ENCODE measurements at regions not wholly inside any gene's neighbourhood (a gene's known extent, or its start where the extent isn't known, plus 50 kb on each side); places are given as distances from the start of the nearest gene placed in this dataset.

DNA sequence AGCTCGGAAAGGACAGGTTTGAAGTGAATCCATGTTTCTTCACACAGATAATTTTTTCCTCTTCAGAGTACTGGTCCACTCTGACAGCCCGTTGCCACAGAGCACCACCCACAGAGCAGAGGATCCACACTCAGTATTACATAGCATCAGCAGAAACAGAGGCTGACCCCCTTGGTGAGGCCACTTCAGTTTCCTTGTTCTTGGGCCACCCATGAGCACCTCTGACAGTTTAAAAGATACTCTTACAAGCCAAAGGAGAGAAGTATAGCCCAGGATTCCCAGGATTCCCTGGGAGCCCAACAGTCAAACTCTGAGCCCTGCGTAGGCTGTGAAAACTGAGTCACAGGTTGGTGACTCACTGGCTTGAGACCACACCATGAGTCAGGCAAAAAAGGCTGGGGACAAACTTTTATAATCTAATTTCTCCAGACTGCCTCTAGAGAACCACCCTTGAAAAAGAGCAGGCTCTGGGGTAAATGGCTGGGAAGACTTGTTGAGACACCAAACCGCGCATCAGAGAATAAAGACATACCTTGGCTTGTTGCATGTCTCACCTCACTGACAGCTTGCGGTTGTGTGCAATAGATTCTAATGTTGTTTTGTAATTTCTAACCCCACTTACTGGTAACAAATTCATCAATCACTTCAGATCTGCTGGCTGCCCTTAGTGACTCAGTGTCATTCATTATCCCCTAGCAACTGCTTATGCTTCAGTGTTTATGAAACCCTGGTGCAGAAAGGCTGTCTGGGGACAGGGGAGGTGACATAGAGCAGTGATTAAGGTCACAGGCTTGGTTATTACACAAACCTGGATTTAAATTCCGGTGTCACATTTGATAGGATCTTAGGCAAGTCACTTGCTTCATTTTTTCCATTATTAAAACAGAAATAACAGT, 56.9 kb upstream of the PRSS23 start (continued):
- TF ChIP-seq TCF3 (CRISPR knock-in tag; IDR thresholded peaks at IDR 0.05) (peak; percentile 54), ETV1 (tag; conservative IDR thresholded peaks at IDR 0.05; ENCODE audit: low read depth) (peak; percentile 41), KLF13 (tag; IDR thresholded peaks at IDR 0.05; ENCODE audit: borderline replicate concordance, low read depth) (0 out of 2 replicates have a peak, but pooled peaks have one; percentile 4), NCOA4 (IDR thresholded peaks at IDR 0.05; ENCODE audit: partially characterized antibody) (no peak), POLR2AphosphoS5 (IDR thresholded peaks at IDR 0.05; ENCODE audit: control insufficient read depth, insufficient read depth, low read depth, low read length) (no peak), ZNF165 (CRISPR knock-in tag; IDR thresholded peaks at IDR 0.05; ENCODE audit: borderline replicate concordance) (0 out of 2 replicates have a peak, but pooled peaks have one; percentile 26), PRPF4 (IDR thresholded peaks at IDR 0.05; ENCODE audit: insufficient read depth, low read depth, low read length, poor library complexity, severe bottlenecking) (no peak), PPARD (CRISPR knock-in tag; IDR thresholded peaks at IDR 0.05) (no peak), TAL1 (IDR thresholded peaks at IDR 0.05) (peak; percentile 25; the same call in 1 of the 2 replicates), POLR2A (conservative IDR thresholded peaks at IDR 0.05) (no peak), KHSRP (IDR thresholded peaks at IDR 0.05) (no peak), RHOXF2B (CRISPR knock-in tag; conservative IDR thresholded peaks at IDR 0.05) (no peak), SUPT5H (IDR thresholded peaks at IDR 0.05) (no peak), MAFK (IDR thresholded peaks at IDR 0.05; ENCODE audit: low read length) (peak; percentile 84; the same call in 1 of the 2 replicates), CTBP1 (IDR thresholded peaks at IDR 0.05; ENCODE audit: borderline replicate concordance) (peak; percentile 38; the same call in 1 of the 2 replicates), POLR2G (IDR thresholded peaks at IDR 0.05; ENCODE audit: low read depth, low read length) (no peak), NR3C1 (CRISPR knock-in tag; IDR thresholded peaks at IDR 0.05) (no peak), ZNF551 (CRISPR knock-in tag; IDR thresholded peaks at IDR 0.05) (no peak)
- TF ChIP-seq, protein P1, sequence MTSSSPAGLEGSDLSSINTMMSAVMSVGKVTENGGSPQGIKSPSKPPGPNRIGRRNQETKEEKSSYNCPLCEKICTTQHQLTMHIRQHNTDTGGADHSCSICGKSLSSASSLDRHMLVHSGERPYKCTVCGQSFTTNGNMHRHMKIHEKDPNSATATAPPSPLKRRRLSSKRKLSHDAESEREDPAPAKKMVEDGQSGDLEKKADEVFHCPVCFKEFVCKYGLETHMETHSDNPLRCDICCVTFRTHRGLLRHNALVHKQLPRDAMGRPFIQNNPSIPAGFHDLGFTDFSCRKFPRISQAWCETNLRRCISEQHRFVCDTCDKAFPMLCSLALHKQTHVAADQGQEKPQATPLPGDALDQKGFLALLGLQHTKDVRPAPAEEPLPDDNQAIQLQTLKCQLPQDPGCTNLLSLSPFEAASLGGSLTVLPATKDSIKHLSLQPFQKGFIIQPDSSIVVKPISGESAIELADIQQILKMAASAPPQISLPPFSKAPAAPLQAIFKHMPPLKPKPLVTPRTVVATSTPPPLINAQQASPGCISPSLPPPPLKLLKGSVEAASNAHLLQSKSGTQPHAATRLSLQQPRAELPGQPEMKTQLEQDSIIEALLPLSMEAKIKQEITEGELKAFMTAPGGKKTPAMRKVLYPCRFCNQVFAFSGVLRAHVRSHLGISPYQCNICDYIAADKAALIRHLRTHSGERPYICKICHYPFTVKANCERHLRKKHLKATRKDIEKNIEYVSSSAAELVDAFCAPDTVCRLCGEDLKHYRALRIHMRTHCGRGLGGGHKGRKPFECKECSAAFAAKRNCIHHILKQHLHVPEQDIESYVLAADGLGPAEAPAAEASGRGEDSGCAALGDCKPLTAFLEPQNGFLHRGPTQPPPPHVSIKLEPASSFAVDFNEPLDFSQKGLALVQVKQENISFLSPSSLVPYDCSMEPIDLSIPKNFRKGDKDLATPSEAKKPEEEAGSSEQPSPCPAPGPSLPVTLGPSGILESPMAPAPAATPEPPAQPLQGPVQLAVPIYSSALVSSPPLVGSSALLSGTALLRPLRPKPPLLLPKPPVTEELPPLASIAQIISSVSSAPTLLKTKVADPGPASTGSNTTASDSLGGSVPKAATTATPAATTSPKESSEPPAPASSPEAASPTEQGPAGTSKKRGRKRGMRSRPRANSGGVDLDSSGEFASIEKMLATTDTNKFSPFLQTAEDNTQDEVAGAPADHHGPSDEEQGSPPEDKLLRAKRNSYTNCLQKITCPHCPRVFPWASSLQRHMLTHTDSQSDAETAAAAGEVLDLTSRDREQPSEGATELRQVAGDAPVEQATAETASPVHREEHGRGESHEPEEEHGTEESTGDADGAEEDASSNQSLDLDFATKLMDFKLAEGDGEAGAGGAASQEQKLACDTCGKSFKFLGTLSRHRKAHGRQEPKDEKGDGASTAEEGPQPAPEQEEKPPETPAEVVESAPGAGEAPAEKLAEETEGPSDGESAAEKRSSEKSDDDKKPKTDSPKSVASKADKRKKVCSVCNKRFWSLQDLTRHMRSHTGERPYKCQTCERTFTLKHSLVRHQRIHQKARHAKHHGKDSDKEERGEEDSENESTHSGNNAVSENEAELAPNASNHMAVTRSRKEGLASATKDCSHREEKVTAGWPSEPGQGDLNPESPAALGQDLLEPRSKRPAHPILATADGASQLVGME (CRISPR knock-in tag; IDR thresholded peaks at IDR 0.05), result 0 out of 2 replicates have a peak, but pooled peaks have one; percentile 58
- TF ChIP-seq, protein P2, sequence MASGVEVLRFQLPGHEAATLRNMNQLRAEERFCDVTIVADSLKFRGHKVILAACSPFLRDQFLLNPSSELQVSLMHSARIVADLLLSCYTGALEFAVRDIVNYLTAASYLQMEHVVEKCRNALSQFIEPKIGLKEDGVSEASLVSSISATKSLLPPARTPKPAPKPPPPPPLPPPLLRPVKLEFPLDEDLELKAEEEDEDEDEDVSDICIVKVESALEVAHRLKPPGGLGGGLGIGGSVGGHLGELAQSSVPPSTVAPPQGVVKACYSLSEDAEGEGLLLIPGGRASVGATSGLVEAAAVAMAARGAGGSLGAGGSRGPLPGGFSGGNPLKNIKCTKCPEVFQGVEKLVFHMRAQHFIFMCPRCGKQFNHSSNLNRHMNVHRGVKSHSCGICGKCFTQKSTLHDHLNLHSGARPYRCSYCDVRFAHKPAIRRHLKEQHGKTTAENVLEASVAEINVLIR (CRISPR knock-in tag; IDR thresholded peaks at IDR 0.05), result 0 out of 2 replicates have a peak, but pooled peaks have one; percentile 8
- TF ChIP-seq, protein P3, sequence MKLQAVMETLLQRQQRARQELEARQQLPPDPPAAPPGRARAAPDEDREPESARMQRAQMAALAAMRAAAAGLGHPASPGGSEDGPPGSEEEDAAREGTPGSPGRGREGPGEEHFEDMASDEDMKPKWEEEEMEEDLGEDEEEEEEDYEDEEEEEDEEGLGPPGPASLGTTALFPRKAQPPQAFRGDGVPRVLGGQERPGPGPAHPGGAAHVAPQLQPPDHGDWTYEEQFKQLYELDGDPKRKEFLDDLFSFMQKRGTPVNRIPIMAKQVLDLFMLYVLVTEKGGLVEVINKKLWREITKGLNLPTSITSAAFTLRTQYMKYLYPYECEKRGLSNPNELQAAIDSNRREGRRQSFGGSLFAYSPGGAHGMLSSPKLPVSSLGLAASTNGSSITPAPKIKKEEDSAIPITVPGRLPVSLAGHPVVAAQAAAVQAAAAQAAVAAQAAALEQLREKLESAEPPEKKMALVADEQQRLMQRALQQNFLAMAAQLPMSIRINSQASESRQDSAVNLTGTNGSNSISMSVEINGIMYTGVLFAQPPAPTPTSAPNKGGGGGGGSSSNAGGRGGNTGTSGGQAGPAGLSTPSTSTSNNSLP (IDR thresholded peaks at IDR 0.05; ENCODE audit: borderline replicate concordance, low read depth, low read length), result peak; percentile 68; the same call in 1 of the 2 replicates

All from K562 (cell line).